Body of pancreas (tissue), 4 donors: ENCODE measurements at regions not wholly inside any gene's neighbourhood (a gene's known extent, or its start where the extent isn't known, plus 50 kb on each side); places are given as distances from the start of the nearest gene placed in this dataset.

Experiments used
- CTCF ChIP-seq, 7 experiments: fragments of 450-650 bp in 4 of 7; fragments of 200-600 bp in 3 of 7; sonication (generic) in 3 of 7; IDR thresholded peaks; one replicate each; pipeline ENCODE4 v1.5.1; 2016 to 2019; ENCODE audit warnings: antibody characterized with exemption in 7 of 7
- POLR2A ChIP-seq, 3 donors: fragments of 450-650 bp; IDR thresholded peaks; one replicate each; pipeline ENCODE4 v1.6.1; 2016; ENCODE audit warnings: antibody characterized with exemption in 3 of 3, mild to moderate bottlenecking in 2 of 3

GRCh38 chr3:59185591-59186369, 136.0 kb upstream of the CFAP20DC start:
- TF ChIP-seq POLR2A (IDR thresholded peaks at IDR 0.05) (no peak), CTCF (IDR thresholded peaks at IDR 0.05) (no peak)
